Inflammatory macrophage (primary cell): ENCODE measurements at regions not wholly inside any gene's neighbourhood (a gene's known extent, or its start where the extent isn't known, plus 50 kb on each side); places are given as distances from the start of the nearest gene placed in this dataset.
"Not testable (repeated sequence)": the region's sequence is repeated elsewhere in the genome, so short reads cannot be mapped to it uniquely, and the experiment has no call there.

Experiments used
- DNase-seq, 2 donors: peaks; one replicate each; pipeline ENCODE4 v3.0.0-alpha.2; 2020 to 2022

DNA sequence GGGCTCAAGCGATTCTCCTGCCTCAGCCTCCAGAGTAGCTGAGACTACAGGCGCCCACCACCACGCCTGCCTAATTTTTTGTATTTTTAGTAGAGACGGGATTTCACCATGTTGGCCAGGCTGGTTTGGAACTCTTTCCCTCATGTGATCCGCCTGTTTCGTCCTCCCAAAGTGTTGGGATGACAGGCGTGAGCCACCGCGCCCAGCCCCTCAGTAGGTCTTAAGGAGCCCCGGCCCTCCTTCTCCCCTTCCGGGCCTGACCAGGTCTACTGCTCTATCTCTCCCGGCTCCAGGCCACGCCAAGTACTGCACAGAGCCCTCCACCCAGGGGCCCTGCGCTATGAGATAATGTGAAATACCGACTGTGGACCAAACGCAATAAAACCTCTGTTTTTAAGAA is 785.5 kb downstream of the FOXD4L5 start:
- not testable (repeated sequence) for DNase-seq

GRCh38 chr9:64498409-64498808 is 786.6 kb downstream of the FOXD4L5 start:
- not testable (repeated sequence) for DNase-seq

- DNase-seq, result not testable (repeated sequence)
These were observed 796.5 kb downstream of the FOXD4L5 start for GRCh38 chr9:64488544-64488943.

DNA sequence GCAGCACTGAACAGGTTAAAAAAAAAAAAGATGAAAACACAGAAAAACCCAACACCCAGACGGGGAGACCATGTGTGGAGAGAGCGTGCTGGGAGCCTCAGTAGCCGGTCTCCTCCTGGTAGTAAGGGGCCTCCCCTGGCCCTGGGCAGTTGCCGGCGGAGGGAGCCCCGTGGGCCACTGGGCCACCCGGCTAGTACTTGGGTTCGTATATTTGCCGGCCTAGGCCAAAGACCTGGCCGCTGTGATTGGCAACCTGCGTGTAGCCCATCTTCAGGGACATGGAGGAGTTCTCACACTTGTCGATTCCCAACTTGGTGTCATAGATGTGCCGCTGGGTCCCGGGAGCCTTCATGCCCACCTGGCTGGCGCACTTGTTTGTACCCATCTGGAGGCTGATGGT is 798.9 kb downstream of the FOXD4L5 start:
- not testable (repeated sequence) for DNase-seq

DNA sequence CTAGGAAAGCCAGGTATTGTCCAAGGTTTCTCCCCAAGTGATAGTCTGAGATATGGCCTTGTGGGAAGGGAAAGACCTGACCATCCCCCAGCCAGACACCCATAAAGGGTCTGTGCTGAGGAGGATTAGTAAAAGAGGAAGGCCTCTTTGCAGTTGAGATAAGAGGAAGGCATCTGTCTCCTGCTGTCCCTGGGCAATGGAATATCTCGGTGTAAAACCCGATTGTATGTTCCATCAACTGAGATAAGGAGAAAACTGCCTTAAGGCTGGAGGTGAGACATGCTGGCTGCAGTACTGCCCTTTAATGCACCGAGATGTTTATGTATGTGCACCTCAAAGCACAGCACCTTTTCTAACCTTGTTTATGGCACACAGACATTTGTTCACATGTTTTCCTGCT is 805.9 kb downstream of the FOXD4L5 start:
- DNase-seq, result not testable (repeated sequence)

DNA sequence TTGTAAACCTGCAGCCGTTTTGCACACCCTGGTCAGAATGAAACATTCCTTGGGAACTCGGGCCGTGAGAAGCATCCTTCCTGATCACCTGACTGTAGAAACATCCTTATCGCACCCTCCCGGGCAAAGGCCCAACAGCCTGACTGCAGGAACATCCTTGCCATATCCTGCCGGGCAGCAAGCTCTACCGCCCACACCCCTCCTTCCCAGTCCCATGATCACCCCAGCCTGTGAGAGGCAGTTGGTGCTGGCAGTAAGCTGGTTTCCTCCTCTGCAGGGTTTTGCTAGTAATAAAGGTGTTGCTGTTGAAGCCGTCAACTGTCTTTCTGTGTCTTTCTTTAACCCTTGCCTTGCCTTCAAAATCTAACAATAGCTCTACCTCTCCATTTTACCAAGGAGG is 816.1 kb downstream of the FOXD4L5 start:
- not testable (repeated sequence) for DNase-seq

DNA sequence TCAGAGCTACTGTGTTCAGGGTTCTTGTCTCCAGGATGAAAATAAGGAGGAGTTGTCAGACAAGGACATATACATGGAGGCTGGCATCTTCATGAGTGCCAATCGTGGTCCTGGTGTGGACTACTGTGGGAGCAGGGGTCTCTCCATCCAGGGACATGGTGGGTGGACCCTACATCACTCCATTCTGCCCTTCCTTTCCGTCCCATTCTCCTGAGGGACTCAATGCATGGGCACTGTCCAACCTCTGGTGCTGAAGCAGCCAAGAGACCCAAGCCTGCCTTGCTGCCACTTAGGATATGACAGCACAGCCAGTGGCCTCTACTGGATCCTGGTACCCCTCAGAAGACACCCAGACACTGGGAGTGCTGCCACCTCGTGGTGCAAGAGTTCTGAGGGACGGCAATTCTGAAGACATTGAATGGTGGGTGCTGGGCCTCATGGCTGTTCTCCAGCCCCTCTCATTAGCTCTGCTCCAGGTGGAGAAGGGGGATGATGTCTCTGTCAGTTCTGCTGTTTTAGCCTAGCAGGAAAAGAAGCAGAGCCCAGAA is 818.9 kb downstream of the FOXD4L5 start:
- DNase-seq, result not testable (repeated sequence)

DNA sequence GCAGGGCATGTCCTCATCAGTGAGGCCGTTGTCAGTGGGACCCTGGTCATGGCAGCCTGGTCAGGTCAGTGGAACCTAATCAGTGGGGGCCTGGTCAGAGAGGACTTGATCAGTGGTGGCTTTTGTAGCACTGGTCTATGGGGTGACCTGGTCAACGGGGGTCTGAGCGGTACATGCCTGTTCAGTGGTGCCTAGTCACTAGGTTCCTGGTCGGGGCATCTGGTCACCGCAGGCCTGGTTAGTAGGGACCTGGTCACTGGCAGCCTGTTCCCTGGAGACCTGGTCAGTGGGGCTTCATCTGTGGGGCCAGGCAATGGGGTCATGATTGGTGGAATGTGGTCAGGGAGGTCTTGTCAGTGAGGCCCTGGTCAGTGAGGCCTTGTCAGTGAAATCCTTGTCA is 823.1 kb downstream of the FOXD4L5 start:
- DNase-seq, result not testable (repeated sequence)

DNA sequence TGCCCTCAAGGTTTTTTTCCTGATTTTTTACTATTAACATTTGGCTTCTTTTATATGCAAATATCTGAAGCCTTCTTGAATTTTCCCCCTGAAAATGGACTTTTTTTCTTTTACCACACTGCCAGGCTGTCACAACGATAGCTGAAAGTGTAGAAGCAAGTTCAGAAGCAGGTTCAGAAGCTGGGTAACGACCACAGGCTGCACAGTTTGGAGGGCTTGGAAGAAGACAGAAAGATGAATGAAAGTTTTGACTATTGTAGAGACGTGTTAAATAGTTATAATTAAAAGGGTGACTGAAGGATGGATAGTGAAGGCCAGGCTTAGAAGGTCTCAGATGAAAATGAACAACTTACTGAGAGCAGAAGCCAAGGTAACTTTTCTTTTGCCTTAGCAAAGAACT is 826.4 kb downstream of the FOXD4L5 start:
- not testable (repeated sequence) for DNase-seq

GRCh38 chr9:64455107-64455648 is 829.8 kb downstream of the FOXD4L5 start:
- DNase-seq, result peak; percentile 47 to 79

GRCh38 chr9:64452134-64452533 is 832.9 kb downstream of the FOXD4L5 start:
- peak in 1 of 2 donors; percentile 63 for DNase-seq

GRCh38 chr9:64450654-64451053 is 834.4 kb downstream of the FOXD4L5 start:
- DNase-seq, result not testable (repeated sequence)

DNA sequence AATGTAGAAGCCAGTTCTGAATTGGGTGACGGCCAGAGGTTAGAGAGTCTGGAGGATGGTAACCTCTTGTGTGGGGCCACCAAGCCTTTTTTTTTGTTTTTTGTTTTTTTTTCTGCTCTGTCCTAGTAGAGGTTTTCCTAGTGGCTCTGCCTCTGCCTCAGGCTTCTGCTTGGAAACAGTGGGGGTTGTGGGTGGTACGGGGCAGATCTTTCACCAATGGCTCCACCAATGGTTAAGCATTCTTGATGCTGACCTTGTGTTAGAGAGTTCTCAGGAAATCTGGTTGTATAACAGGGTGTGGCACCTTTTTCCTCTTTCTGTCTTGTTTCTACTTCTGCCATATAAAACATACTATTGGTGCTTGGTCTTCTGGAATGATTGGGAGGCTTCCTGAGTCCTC is 836.0 kb downstream of the FOXD4L5 start:
- not testable (repeated sequence) for DNase-seq

DNA sequence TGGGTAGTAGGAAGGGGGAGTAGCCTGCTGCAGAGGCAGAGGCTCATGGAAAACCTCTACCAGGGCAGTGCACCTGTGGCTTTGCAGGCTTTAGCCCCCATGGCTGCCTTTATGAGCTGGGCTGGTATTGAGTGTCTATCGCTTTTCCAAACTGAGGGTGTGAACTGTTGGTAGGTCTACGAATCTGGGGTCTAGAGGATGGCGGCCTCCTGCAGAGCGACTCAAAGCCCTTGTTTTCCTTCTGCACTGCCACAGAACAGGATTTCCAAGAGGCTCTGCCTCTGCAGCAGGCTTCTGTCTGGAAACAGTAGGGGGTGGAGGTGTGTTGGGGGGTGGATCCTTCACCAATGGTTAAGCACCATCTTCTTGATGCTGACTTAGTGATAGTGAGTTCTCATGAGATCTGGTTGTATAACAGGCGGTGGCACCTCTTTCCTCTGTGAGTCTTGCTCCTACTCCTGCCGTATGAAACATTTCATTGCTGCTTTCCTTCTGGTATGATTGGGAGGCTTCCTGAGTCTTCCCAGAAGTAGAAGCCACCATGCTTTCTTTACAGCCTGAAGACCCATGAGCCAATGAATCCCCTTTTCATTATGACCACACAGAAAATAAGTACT is 840.0 kb downstream of the FOXD4L5 start:
- not testable (repeated sequence) for DNase-seq

DNA sequence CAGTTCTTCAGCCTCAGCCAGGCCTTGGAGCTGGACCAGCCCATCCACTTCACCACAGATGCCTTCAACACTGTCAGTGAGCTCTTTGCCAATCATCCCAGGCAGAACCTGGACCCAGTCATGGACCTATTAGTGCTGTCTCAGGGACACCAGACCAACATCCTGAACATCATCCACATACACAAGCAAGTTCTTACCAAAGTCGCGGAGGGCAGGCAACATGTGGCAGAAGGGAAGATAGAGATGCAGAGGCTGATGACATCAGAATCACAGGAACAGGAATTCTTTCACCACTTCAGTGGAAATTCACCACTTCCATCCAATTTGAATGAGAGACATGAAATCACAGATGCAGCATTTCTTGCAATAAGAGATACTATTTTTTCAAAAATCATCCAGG is 845.3 kb downstream of the FOXD4L5 start:
- not testable (repeated sequence) for DNase-seq
